SK-N-MC (cell line): ENCODE measurements at regions not wholly inside any gene's neighbourhood (a gene's known extent, or its start where the extent isn't known, plus 50 kb on each side); places are given as distances from the start of the nearest gene placed in this dataset.

ENCODE experiments used
- EZH2 ChIP-seq: fragments of 200-600 bp; sonication (generic); IDR thresholded peaks from one replicate; pipeline ENCODE4 v1.6.1; 2017; ENCODE audit warnings: antibody characterized with exemption
- FOXP2 ChIP-seq: optimal IDR thresholded peaks from 2 replicates; pipeline ENCODE3; 2011; ENCODE audit warnings: mild to moderate bottlenecking, moderate library complexity; ENCODE audit not compliant: insufficient read depth; ENCODE audit errors: extremely low read length, control extremely low read depth
- POLR2AphosphoS5 ChIP-seq: IDR thresholded peaks from 2 replicates; pipeline ENCODE4 v1.6.1; 2012; ENCODE audit warnings: mild to moderate bottlenecking, low read depth, low read length, borderline replicate concordance

- TF ChIP-seq POLR2AphosphoS5 (no peak), EZH2 (no peak), FOXP2 (no peak)
Observed at GRCh38 chr3:87691109-87691508, 367.7 kb downstream of the CGGBP1 start.
